Body of pancreas (tissue), 4 donors: ENCODE measurements at regions not wholly inside any gene's neighbourhood (a gene's known extent, or its start where the extent isn't known, plus 50 kb on each side); places are given as distances from the start of the nearest gene placed in this dataset.

ENCODE experiments used
- POLR2A ChIP-seq, 3 donors: fragments of 450-650 bp; IDR thresholded peaks; one replicate each; pipeline ENCODE4 v1.6.1; 2016; ENCODE audit warnings: antibody characterized with exemption in 3 of 3, mild to moderate bottlenecking in 2 of 3
- TF ChIP-seq, protein P1 (sequence below), 7 experiments: fragments of 450-650 bp in 4 of 7; fragments of 200-600 bp in 3 of 7; sonication (generic) in 3 of 7; IDR thresholded peaks; one replicate each; pipeline ENCODE4 v1.5.1; 2016 to 2019; ENCODE audit warnings: antibody characterized with exemption in 7 of 7

DNA sequence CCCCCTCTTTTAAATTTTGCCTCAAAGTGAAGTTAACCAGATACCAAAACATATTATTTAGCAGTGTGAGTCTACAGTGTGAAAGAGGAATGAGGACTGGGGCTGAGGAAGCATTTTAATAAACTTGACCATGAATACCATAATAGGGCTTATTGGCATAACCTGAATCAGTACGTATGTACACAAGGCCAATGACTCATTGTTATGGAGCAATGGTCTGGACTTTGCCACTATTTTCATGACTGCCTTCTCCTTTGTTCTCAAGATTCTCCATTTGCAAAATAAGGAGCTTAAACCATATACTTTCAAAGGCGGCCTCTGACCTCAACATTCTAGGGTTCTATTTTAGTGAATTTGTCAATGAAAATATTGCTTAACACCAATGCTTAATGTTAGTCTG is 102.8 kb upstream of the OR13H1 start:
- TF ChIP-seq, protein P1, sequence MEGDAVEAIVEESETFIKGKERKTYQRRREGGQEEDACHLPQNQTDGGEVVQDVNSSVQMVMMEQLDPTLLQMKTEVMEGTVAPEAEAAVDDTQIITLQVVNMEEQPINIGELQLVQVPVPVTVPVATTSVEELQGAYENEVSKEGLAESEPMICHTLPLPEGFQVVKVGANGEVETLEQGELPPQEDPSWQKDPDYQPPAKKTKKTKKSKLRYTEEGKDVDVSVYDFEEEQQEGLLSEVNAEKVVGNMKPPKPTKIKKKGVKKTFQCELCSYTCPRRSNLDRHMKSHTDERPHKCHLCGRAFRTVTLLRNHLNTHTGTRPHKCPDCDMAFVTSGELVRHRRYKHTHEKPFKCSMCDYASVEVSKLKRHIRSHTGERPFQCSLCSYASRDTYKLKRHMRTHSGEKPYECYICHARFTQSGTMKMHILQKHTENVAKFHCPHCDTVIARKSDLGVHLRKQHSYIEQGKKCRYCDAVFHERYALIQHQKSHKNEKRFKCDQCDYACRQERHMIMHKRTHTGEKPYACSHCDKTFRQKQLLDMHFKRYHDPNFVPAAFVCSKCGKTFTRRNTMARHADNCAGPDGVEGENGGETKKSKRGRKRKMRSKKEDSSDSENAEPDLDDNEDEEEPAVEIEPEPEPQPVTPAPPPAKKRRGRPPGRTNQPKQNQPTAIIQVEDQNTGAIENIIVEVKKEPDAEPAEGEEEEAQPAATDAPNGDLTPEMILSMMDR (IDR thresholded peaks at IDR 0.05) = no peak
- TF ChIP-seq POLR2A (IDR thresholded peaks at IDR 0.05) = no peak
